Heart right ventricle (tissue), 16 donors: ENCODE measurements at regions not wholly inside any gene's neighbourhood (a gene's known extent, or its start where the extent isn't known, plus 50 kb on each side); places are given as distances from the start of the nearest gene placed in this dataset.

Experiments
- ATAC-seq, 8 donors: fragments of 200-7000 bp; cut with Tn5 transposase; one replicate each; pipeline ENCODE4 v1.9.1; 2020; ENCODE audit warnings: mild to moderate bottlenecking in 8 of 8, moderate library complexity in 8 of 8, moderate number of reproducible peaks in 1 of 8
- DNase-seq, 2 donors: peaks; one replicate each; pipeline ENCODE4 v3.0.0-alpha.2; 2020
- H3K27ac ChIP-seq, 10 donors: fragments of 200-600 bp; sonication (generic) in 2 of 10; one replicate each; pipeline versions ENCODE4 v1.5.0 to v1.8.0; 2020 to 2022; ENCODE audit warnings: mild to moderate bottlenecking in 3 of 10
- H3K27me3 ChIP-seq, 7 donors: fragments of 200-600 bp; one replicate each; pipeline ENCODE4 v1.8.0; 2021 to 2022; ENCODE audit warnings: mild to moderate bottlenecking in 2 of 7
- H3K36me3 ChIP-seq, 9 donors: fragments of 200-600 bp; sonication (generic) in 1 of 9; one replicate each; pipeline versions ENCODE4 v1.5.0 to v1.8.0; 2020 to 2022; ENCODE audit warnings: mild to moderate bottlenecking in 2 of 9
- H3K4me1 ChIP-seq, 9 donors: fragments of 200-600 bp; sonication (generic) in 1 of 9; one replicate each; pipeline versions ENCODE4 v1.5.0 to v1.8.0; 2020 to 2022; ENCODE audit warnings: mild to moderate bottlenecking in 4 of 9
- H3K4me3 ChIP-seq, 10 donors: fragments of 200-600 bp; sonication (generic) in 2 of 10; one replicate each; pipeline versions ENCODE4 v1.5.0 to v1.8.0; 2020 to 2022; ENCODE audit warnings: mild to moderate bottlenecking in 7 of 10, moderate library complexity in 2 of 10
- H3K9me3 ChIP-seq, 11 donors: fragments of 200-600 bp in 10 of 11; sonication (generic) in 2 of 11; one replicate each; pipeline versions ENCODE4 v1.5.0 to v1.8.0; 2013 to 2022; ENCODE audit warnings: mild to moderate bottlenecking in 2 of 11, control low read depth in 1 of 11, moderate library complexity in 1 of 11
- CTCF ChIP-seq, 9 donors: fragments of 200-600 bp; sonication (generic) in 2 of 9; IDR thresholded peaks; one replicate each; pipeline versions ENCODE4 v1.5.0 to v1.8.0; 2021 to 2022; ENCODE audit warnings: antibody characterized with exemption in 9 of 9, mild to moderate bottlenecking in 5 of 9, moderate library complexity in 1 of 9
- WGBS, 2 donors: extraction: QIAGEN DNeasy Blood & Tissue Kit; methylation state at CpG; one replicate each; pipeline ENCODE4 v1.1.7; 2013; ENCODE audit warnings: inconsistent platforms in 1 of 2; 5-methylcytosine and 5-hydroxymethylcytosine counted together
- intact Hi-C, 10 donors: fragments of 100-400 bp; cut with DNase I; formaldehyde crosslinking; loops; one replicate each; pipeline versions ENCODE4 v1.11.1 to v1.14.2; 2022
- donor health status: Arrhythmogenic right ventricular cardiomyopathy.
- donor health status: ischemic (EF 13 %, LVEDD 7.1; RV severe dilation, severe dysfunction).
- donor health status: healthy with polysubstance abuse.
- donor health status: DM: no; HTN: yes; CAD: no.
- donor health status: DM: no; HTN: no; CAD: no.
- donor health status: ischemic (EF 25% LVEDD 6.9; RV normal size, moderate dysfunction).
- donor health status: ischemic (EF 25% LVEDD 5.7; RV mildly dilated, moderate dysfunction).
- donor health status: healthy.
- donor health status: DM: yes; HTN: yes; CAD: no.
- donor health status: Ischemic cardiomyopathy.
- donor health status: ischemic (EF 35%, LVEDD 5.7; RV mildly dilated, moderate dysfunction).
- donor health status: nonischemic (EF 11% LVEDD 7.7; RV severe dilation, severe dysfunction).
- donor health status: DM: yes; HTN: yes; CAD: no.
- donor health status: PGD.
- donor health status: ischemic (EF 29% LVEDD 5.4; RV normal size, mild dysfunction).
- donor health status: nonischemic (EF 23%, LVEDD 6.1; RV moderate dilation, normal function).

DNA sequence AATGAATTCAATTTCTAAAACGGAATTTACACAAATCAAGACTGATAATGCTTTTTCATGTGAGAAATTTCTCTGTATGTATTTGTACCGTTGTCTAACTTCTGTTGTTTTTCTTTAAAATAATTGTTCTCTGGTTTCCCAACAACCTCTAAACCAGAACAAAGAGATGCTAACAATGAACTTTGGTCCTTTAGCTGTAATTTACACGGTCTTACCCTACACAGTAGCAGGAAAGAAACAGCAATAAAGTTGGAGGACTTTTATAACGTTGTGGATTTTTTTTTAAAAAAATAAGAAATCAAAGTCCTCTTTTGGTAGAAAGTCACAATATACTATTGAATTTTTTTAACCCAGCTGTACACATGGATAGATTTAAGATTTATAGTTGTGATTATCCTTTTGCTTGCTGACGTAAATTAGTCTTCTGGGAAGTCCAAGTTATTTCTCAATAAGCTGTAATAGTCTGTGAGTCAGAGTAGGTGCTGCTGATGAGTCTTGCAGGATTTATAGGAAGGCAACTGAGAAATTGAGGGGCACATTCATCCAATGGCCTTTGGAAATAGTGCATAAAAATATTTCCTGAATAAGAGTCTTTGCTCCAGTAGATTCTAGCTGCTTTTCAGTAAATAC lies 76.8 kb upstream of the PCSK1 start:
- TF ChIP-seq CTCF (IDR thresholded peaks at IDR 0.05) = no peak
- H3K27me3 ChIP-seq = no peaks in the 10 kb centered on the region
- H3K4me3 ChIP-seq = no peak overlapping the region
- ATAC-seq (no peak), DNase-seq (no peak)
- H3K27ac ChIP-seq = peak overlapping the region in 1 of 10 donors; percentile 55
- no peaks in the 10 kb centered on the region for H3K9me3 ChIP-seq
- intact Hi-C loops = no loop called here
- no peaks in the 10 kb centered on the region for H3K36me3 ChIP-seq
- H3K4me1 ChIP-seq = no peaks in the 10 kb centered on the region
- whole genome bisulfite sequencing, 2 donors = 73% methylated on average over 5 of the region's 5 CpGs

DNA sequence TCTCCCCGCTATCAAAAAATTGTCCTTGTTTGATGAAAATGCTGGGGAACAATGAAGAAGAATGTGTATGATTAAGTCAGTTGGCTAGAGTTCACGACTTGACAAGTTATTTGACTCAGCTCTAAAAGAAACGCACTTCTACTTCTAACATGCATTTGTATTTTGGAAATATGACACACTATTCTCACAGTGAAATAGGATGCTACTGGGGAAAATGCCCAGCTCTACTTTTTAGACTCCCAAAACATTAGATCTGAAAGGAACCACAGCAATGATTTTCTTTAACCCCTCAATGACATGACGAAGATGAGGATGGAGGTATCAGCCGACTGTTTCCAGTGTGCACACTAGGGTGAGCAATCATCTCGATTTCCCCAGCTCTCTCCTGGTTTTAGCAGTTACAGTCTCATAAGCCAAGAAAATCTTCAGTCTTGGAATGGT lies 83.6 kb upstream of the PCSK1 start:
- Histone ChIP-seq H3K4me1 (no peaks in the 10 kb centered on the region), H3K36me3 (no peaks in the 10 kb centered on the region), H3K27me3 (no peaks in the 10 kb centered on the region), H3K9me3 (no peaks in the 10 kb centered on the region), H3K4me3 (no peak overlapping the region), H3K27ac (no peak overlapping the region)
- intact Hi-C loops = no loop called here
- no peak for TF ChIP-seq CTCF (IDR thresholded peaks at IDR 0.05)
- DNase-seq (no peak), ATAC-seq (no peak)
- WGBS, 2 donors = 77 to 86% methylated on average over 6 of the region's 6 CpGs

GRCh38 chr5:96517295-96517694 lies 84.2 kb upstream of the PCSK1 start:
- Histone ChIP-seq H3K4me1 (no peaks in the 10 kb centered on the region), H3K27ac (no peak overlapping the region), H3K27me3 (no peaks in the 10 kb centered on the region), H3K36me3 (no peaks in the 10 kb centered on the region), H3K9me3 (no peaks in the 10 kb centered on the region), H3K4me3 (no peak overlapping the region)
- no peak for TF ChIP-seq CTCF (IDR thresholded peaks at IDR 0.05)
- 55 to 59% methylated on average over 4 of the region's 4 CpGs for WGBS, 2 donors
- ATAC-seq (no peak), DNase-seq (no peak)
- intact Hi-C loops = no loop called here

GRCh38 chr5:96520345-96520744 lies 87.3 kb upstream of the PCSK1 start:
- ATAC-seq (no peak), DNase-seq (no peak)
- no peak for TF ChIP-seq CTCF (IDR thresholded peaks at IDR 0.05)
- no peaks in the 10 kb centered on the region for H3K36me3 ChIP-seq
- no peak overlapping the region for H3K27ac ChIP-seq
- intact Hi-C loops = no loop called here
- H3K9me3 ChIP-seq = no peaks in the 10 kb centered on the region
- H3K4me1 ChIP-seq = no peaks in the 10 kb centered on the region
- H3K4me3 ChIP-seq = no peak overlapping the region
- H3K27me3 ChIP-seq = no peaks in the 10 kb centered on the region
